Brain pericyte (primary cell): ENCODE measurements at regions not wholly inside any gene's neighbourhood (a gene's known extent, or its start where the extent isn't known, plus 50 kb on each side); places are given as distances from the start of the nearest gene placed in this dataset.
"Not testable (repeated sequence)": the region's sequence is repeated elsewhere in the genome, so short reads cannot be mapped to it uniquely, and the experiment has no call there.

Experiments used
- DNase-seq: peaks from one replicate; pipeline ENCODE4 v3.0.0-alpha.2; 2012; ENCODE audit warnings: low read depth, low spot score

GRCh38 chr16:66107661-66108060 is 258.8 kb upstream of the CDH5 start:
- DNase-seq, result no peak

GRCh38 chr16:66103211-66103610 is 263.3 kb upstream of the CDH5 start:
- DNase-seq, result no peak

GRCh38 chr16:66099306-66099705 is 267.2 kb upstream of the CDH5 start:
- DNase-seq, result no peak

- DNase-seq, result no peak
These were observed 268.7 kb upstream of the CDH5 start for GRCh38 chr16:66097751-66098150.

GRCh38 chr16:66095676-66096075 is 270.8 kb upstream of the CDH5 start:
- DNase-seq, result no peak

- no peak for DNase-seq
These were observed 273.3 kb upstream of the CDH5 start for GRCh38 chr16:66093191-66093590.

GRCh38 chr16:66091471-66091891 is 275.0 kb upstream of the CDH5 start:
- DNase-seq, result no peak

- DNase-seq, result no peak
These were observed 277.8 kb upstream of the CDH5 start for GRCh38 chr16:66088681-66089080.

GRCh38 chr16:66087308-66087707 is 279.2 kb upstream of the CDH5 start:
- no peak for DNase-seq

- no peak for DNase-seq
These were observed 280.8 kb upstream of the CDH5 start for GRCh38 chr16:66085651-66086050.

- not testable (repeated sequence) for DNase-seq
These were observed 281.8 kb upstream of the CDH5 start for GRCh38 chr16:66084731-66085130.

- DNase-seq, result no peak
These were observed 282.2 kb upstream of the CDH5 start for GRCh38 chr16:66084306-66084705.

GRCh38 chr16:66083171-66083570 is 283.3 kb upstream of the CDH5 start:
- no peak for DNase-seq

- no peak for DNase-seq
These were observed 284.1 kb upstream of the CDH5 start for GRCh38 chr16:66082424-66082823.

- DNase-seq, result no peak
These were observed 284.6 kb upstream of the CDH5 start for GRCh38 chr16:66081775-66082366.

GRCh38 chr16:66079671-66080334 is 286.7 kb upstream of the CDH5 start:
- DNase-seq, result no peak

- no peak for DNase-seq
These were observed 296.2 kb upstream of the CDH5 start for GRCh38 chr16:66070140-66070917.

- DNase-seq, result no peak
These were observed 296.9 kb upstream of the CDH5 start for GRCh38 chr16:66069587-66069986.

- DNase-seq, result no peak
These were observed 300.1 kb upstream of the CDH5 start for GRCh38 chr16:66066404-66066803.

- DNase-seq, result no peak
These were observed 300.6 kb upstream of the CDH5 start for GRCh38 chr16:66065925-66066324.

GRCh38 chr16:66064801-66065530 is 301.5 kb upstream of the CDH5 start:
- DNase-seq, result no peak

- DNase-seq, result no peak
These were observed 307.7 kb upstream of the CDH5 start for GRCh38 chr16:66058832-66059231.
